ENCODE measurements at regions not wholly inside any gene's neighbourhood (a gene's known extent, or its start where the extent isn't known, plus 50 kb on each side); places are given as distances from the start of the nearest gene placed in this dataset.

GRCh38 chr2:220887876-220888275, 684.2 kb downstream of the EPHA4 start:
- no peak for DNase-seq

GRCh38 chr2:220890931-220891330, 681.2 kb downstream of the EPHA4 start:
- DNase-seq = no peak

GRCh38 chr2:220891405-220891804, 680.7 kb downstream of the EPHA4 start:
- no peak for DNase-seq

- DNase-seq = no peak
Observed at GRCh38 chr2:220892018-220892634, 680.0 kb downstream of the EPHA4 start.

- DNase-seq = no peak
Observed at GRCh38 chr2:220893411-220893810, 678.7 kb downstream of the EPHA4 start.

GRCh38 chr2:220894069-220894468, 678.0 kb downstream of the EPHA4 start:
- DNase-seq = no peak

GRCh38 chr2:220899492-220899891, 672.6 kb downstream of the EPHA4 start:
- DNase-seq = no peak

- no peak for DNase-seq
Observed at GRCh38 chr2:220904015-220904414, 668.1 kb downstream of the EPHA4 start.

GRCh38 chr2:220913384-220913783, 658.7 kb downstream of the EPHA4 start:
- DNase-seq = no peak

GRCh38 chr2:220915092-220915623, 656.9 kb downstream of the EPHA4 start:
- no peak for DNase-seq

GRCh38 chr2:220916931-220917330, 655.2 kb downstream of the EPHA4 start:
- DNase-seq = no peak

- DNase-seq = no peak
Observed at GRCh38 chr2:220930271-220931076, 641.6 kb downstream of the EPHA4 start.

- DNase-seq = no peak
Observed at GRCh38 chr2:220931491-220931890, 640.6 kb downstream of the EPHA4 start.

- DNase-seq = no peak
Observed at GRCh38 chr2:220932041-220932440, 640.1 kb downstream of the EPHA4 start.

- DNase-seq = no peak
Observed at GRCh38 chr2:220935789-220936321, 636.2 kb downstream of the EPHA4 start.

GRCh38 chr2:220936641-220937197, 635.4 kb downstream of the EPHA4 start:
- no peak for DNase-seq

GRCh38 chr2:220937245-220937644, 634.9 kb downstream of the EPHA4 start:
- peak in 1 of 2 donors; percentile 10 for DNase-seq

GRCh38 chr2:220940646-220941045, 631.5 kb downstream of the EPHA4 start:
- DNase-seq = no peak

- no peak for DNase-seq
Observed at GRCh38 chr2:220941683-220942082, 630.4 kb downstream of the EPHA4 start.

- no peak for DNase-seq
Observed at GRCh38 chr2:220946552-220946951, 625.6 kb downstream of the EPHA4 start.

GRCh38 chr2:220948579-220948978, 623.5 kb downstream of the EPHA4 start:
- DNase-seq = no peak

GRCh38 chr2:220949466-220949865, 622.6 kb downstream of the EPHA4 start:
- no peak for DNase-seq

GRCh38 chr2:220955776-220956175, 616.3 kb downstream of the EPHA4 start:
- no peak for DNase-seq

- no peak for DNase-seq
Observed at GRCh38 chr2:220956429-220956828, 615.7 kb downstream of the EPHA4 start.

All from hippocampal formation (tissue), 2 donors.